NOMO-1 treated with dmso at 0.1 percent for 144 hours (cell line): ENCODE measurements at regions not wholly inside any gene's neighbourhood (a gene's known extent, or its start where the extent isn't known, plus 50 kb on each side); places are given as distances from the start of the nearest gene placed in this dataset.

Experiments used
- DNase-seq: peaks from one replicate; lab custom pipeline; 2025; ENCODE audit not compliant: unreplicated experiment; lab: John Stamatoyannopoulos, UW

DNA sequence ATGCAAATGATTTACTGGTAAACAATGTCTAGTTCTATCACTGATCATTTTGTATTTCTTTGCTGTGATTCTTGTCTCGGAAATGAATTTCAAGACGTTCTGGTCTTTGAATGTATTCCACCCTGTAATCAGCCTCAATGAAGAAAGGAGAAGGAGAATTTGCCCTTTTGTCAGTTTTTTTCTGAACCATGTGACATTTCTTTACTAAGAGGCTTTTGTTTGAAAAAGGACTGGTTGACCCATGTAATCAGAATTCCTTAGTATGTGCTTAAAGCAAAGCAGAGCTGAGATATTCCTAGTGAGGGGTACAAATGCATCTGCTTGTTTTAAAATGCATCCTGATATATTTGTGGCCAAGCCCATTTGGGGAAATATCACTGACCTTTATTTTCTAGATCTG is 581.6 kb downstream of the ETV1 start:
- no peak for DNase-seq

- DNase-seq = no peak
These were observed 578.3 kb downstream of the ETV1 start for GRCh38 chr7:13411151-13411550.

- no peak for DNase-seq
These were observed 577.8 kb downstream of the ETV1 start for GRCh38 chr7:13411636-13412035.

GRCh38 chr7:13414181-13414580 is 575.3 kb downstream of the ETV1 start:
- DNase-seq = no peak

GRCh38 chr7:13414661-13415107 is 574.8 kb downstream of the ETV1 start:
- no peak for DNase-seq

DNA sequence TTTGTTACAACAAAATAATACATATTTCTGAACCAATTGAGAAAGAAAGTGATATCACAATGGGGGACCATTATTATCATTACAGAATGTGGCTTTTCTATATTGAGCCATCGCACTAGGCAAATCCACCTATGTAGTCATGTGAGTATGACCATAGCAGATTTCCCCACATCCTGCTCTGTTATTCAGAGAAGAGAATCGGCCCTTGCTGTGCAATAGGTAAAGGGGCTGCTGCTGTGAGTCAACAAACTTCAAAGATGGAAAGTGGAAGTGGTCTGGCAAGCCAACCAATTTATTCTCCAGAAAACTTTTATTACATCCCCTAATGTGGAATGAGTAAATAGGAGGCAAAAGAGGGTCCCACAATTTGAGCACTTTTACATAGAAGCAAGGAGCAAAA is 573.4 kb downstream of the ETV1 start:
- DNase-seq = no peak

DNA sequence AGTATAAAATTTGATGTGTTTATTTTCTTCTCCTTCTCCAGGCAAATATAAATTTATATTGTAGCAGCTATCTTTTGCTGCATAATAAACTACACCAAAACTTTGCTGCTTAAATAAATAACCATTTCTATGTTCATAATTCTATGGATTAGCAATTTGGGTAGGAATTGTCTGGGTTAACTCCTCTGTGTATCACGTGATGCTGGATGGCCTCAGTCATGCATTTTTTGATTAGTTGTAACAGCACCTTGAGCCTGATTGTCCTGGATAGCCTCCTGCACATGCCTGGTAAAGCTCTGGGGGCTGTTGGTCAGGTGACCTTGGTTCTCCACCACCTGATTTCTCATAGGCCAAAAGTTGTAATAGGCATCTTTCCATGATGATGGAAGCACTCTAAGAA is 572.9 kb downstream of the ETV1 start:
- no peak for DNase-seq

DNA sequence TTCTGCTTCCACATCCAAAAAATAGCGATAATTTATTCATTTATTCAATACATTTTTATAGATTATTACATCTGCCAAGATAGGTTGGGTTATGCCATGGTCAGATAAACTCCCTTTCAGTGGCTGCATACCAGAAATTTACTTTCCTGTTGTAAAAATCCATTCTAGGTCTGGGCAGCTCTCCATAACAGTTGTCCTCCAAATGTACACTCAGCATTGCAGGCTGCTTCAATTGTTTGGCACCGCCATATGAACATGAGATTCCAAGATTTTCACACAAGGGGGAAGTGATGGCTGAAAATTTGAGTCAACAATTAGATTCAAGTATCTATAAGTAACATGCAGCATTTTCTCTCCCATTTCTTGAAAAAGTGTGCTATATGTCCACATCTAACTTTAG is 568.7 kb downstream of the ETV1 start:
- DNase-seq = no peak

DNA sequence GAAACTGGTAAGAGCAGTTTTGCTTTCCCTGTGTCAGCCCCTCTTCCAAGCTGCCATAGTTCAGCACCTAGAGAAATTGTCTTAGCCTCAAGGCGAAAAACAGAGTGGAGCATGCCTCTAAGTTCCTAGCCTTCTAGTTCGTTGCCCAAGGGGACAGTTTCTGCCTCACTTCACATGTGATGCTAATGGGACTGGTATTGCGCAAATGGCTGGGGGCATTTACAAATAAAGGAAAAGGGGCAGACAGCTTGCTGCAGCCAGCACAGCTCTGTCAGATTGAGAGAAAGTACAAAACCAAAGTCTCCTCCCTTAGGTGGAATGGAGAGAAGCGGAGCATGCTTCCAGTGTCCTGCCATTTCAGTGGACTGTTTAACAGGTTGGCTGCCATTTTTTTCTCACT is 567.7 kb downstream of the ETV1 start:
- DNase-seq = no peak

- no peak for DNase-seq
These were observed 555.5 kb downstream of the ETV1 start for GRCh38 chr7:13433946-13434345.

DNA sequence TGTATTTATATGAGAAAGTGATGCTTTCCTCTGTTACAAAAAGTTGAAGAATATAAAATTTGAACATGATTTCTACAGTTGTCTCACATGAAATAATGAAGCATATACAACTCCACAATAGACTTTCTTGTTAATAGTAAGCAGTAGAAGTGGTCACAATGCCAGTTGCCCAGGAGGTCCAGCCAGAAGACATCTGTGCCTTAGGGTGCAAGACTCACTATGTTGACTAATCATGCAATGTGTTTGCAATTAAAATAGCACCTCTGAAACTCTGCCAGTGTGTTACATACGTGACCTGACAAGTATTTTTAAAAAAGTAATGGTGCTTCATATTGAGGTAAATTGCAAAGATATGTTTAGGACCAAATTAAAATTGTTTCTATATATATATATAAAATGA is 547.2 kb downstream of the ETV1 start:
- DNase-seq = no peak

GRCh38 chr7:13447637-13448036 is 541.8 kb downstream of the ETV1 start:
- no peak for DNase-seq

- DNase-seq = no peak
These were observed 541.2 kb downstream of the ETV1 start for GRCh38 chr7:13448243-13448642.

DNA sequence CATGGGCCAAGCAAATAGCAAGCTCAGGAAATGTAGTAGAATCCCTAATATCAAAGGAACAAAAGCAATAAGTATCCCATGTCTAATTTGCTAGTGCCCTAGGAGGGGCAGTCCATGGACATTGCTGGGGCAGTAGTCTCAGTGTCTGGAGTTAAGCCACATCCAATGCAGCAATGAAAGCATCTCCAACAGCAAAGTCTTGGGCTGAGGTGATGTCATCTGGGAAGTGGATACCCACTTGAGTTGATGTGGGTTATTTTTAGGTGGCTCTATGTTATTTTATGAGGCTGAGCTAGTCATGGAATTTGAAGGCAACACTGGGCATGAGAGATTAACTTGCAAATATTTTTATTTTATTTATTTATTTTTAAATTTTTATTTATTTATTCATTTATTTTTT is 540.0 kb downstream of the ETV1 start:
- DNase-seq = no peak

DNA sequence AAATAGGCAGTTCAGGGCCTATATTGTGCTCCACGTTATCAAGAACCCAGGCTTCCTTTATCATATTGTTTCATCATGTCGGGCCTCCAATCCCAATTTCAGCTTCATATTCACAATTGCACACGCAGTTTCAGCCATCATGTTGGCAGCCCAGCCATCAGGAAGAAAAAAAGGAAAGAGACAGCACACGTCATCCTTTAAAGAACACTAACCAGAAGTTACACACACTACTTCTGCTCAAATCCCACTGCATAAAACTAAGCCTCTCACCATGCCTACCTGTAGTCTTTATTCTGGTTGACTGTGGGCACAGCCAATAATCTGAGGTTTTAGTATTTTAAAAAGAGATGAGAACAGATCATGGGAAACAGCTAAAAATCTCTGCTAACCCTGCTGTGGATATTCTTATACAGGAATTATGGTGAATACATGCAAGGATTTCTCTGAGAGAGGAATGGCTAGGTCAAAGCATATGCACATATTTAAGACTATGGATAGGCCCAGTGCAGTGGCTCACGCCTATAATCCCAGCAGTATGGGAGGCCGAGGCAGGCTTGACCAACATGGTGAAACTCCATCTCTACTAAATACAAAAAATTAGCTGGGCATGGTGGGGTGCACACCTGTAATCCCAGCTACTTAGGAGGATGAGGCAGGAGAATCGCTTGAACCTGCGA is 534.4 kb downstream of the ETV1 start:
- no peak for DNase-seq

DNA sequence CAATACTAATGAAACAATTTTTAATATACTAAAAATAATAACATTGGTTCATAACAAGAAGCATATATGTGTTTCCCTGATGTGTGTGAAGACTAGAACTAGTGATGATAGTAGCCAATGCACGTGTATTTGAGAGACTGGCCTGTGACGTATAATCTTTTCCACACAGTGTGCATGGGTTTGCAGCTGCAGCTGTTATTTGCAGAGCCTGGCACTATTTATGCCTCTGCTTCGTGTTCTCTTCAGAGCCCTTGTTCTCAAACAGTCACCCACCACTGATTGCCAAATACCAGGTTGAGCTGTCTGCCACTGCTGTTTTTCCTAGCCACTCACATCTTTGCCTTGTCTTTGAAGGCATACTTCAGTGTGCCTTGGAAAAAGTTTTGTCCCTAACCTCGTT is 531.7 kb downstream of the ETV1 start:
- DNase-seq = no peak

- DNase-seq = no peak
These were observed 522.5 kb downstream of the ETV1 start for GRCh38 chr7:13466874-13467547.

DNA sequence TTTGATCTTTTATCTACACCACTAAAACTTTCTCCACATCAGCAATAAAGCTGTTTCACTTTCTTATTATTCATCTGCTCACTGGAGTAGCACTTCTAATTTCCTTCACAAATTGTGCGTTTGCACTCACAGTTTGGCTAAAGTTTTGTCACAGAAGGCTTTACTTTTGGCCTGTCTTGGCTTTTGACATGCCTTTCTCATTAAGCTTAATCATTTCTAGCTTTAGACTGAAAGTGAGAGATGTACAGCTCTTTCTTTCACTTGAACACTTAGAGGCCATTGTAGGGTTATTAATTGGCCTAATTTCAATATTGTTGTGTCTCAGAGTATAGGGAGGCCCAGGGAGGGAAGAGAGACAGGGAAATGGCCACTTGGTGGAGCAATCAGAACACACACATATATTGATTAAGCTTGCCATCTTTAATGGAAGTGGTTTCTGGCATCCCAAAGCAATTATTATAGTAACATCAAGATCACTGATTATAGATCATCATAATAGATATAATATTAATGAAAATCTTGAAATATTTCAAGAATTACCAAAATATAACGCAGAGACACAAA is 512.5 kb downstream of the ETV1 start:
- DNase-seq = no peak

- DNase-seq = no peak
These were observed 500.1 kb downstream of the ETV1 start for GRCh38 chr7:13489386-13489785.

- no peak for DNase-seq
These were observed 492.5 kb downstream of the ETV1 start for GRCh38 chr7:13496976-13497375.

DNA sequence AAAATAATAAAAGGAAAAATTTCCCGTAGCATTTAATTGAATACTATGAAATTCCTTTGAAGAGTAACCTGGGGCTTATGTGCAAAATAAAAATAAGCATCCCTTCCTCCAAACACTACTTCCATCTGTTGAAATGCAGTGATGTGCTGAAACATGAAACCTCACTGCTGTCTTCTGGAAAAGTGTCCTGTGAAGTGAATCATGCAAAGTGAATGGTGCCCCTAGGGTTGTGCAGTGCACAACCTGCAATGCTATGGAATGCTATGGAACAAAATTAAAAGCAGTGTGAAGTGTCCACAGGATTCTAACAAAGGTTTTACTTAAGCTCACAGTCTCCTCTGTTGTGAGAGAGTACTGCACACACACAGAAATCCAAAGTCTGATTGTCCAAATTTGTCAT is 480.9 kb downstream of the ETV1 start:
- no peak for DNase-seq

GRCh38 chr7:13518738-13519137 is 470.7 kb downstream of the ETV1 start:
- no peak for DNase-seq

GRCh38 chr7:13524076-13524475 is 465.4 kb downstream of the ETV1 start:
- DNase-seq = no peak
